Endodermal cell (in vitro differentiated cells): ENCODE measurements at regions not wholly inside any gene's neighbourhood (a gene's known extent, or its start where the extent isn't known, plus 50 kb on each side); places are given as distances from the start of the nearest gene placed in this dataset.
A peak's percentile ranks its signal among the peaks of the same experiment; 100 is the strongest.
"Not testable (repeated sequence)": the region's sequence is repeated elsewhere in the genome, so short reads cannot be mapped to it uniquely, and the experiment has no call there.

ENCODE experiments used
- DNase-seq: peaks from one replicate; pipeline ENCODE4 v3.0.0-alpha.2; 2017
- H3K27ac ChIP-seq: 2 replicates; pipeline ENCODE4 v1.5.1; 2013; ENCODE audit warnings: mild to moderate bottlenecking, low read depth, low read length, moderate library complexity
- H3K27me3 ChIP-seq: 2 replicates; pipeline ENCODE4 v1.6.1; 2013; ENCODE audit warnings: mild to moderate bottlenecking, low read length, moderate library complexity; ENCODE audit not compliant: insufficient read depth, control insufficient read depth, poor library complexity, severe bottlenecking
- H3K36me3 ChIP-seq: 2 replicates; pipeline ENCODE4 v1.7.0; 2013; ENCODE audit warnings: mild to moderate bottlenecking, low read length, moderate library complexity; ENCODE audit not compliant: control insufficient read depth, insufficient read depth
- H3K4me1 ChIP-seq: one replicate; pipeline ENCODE4 v1.7.0; 2013; ENCODE audit warnings: low read length; ENCODE audit not compliant: control insufficient read depth, insufficient read depth
- H3K4me3 ChIP-seq: 2 replicates; pipeline ENCODE4 v1.5.1; 2013; ENCODE audit warnings: mild to moderate bottlenecking, low read length, moderate library complexity
- H3K9ac ChIP-seq: 2 replicates; pipeline ENCODE4 v1.6.1; 2013; ENCODE audit warnings: mild to moderate bottlenecking, low read length, moderate library complexity; ENCODE audit not compliant: poor library complexity, severe bottlenecking; ENCODE audit errors: extremely low read depth
- H3K9me3 ChIP-seq: 2 replicates; pipeline ENCODE4 v1.6.1; 2013; ENCODE audit warnings: mild to moderate bottlenecking, low read length, moderate library complexity; ENCODE audit not compliant: control insufficient read depth
- H3K27ac Mint-ChIP-seq: 2 replicates; pipeline ENCODE4 v1.8.0; 2020; ENCODE audit warnings: mixed read lengths
- H3K27me3 Mint-ChIP-seq: 2 replicates; pipeline ENCODE4 v1.8.0; 2021; ENCODE audit warnings: mild to moderate bottlenecking, mixed read lengths; ENCODE audit not compliant: insufficient read depth
- H3K36me3 Mint-ChIP-seq: 2 replicates; pipeline ENCODE4 v1.8.0; 2020; ENCODE audit warnings: low read depth, mixed read lengths
- H3K4me1 Mint-ChIP-seq: 2 replicates; pipeline ENCODE4 v1.8.0; 2020; ENCODE audit warnings: mixed read lengths
- H3K4me3 Mint-ChIP-seq: 2 replicates; pipeline ENCODE4 v1.8.0; 2020; ENCODE audit warnings: mild to moderate bottlenecking, moderate library complexity, mixed read lengths
- H3K9me3 Mint-ChIP-seq: 2 replicates; pipeline ENCODE4 v1.8.0; 2020; ENCODE audit warnings: mild to moderate bottlenecking, mixed read lengths
- CTCF ChIP-seq: fragments of 200-600 bp; sonication (generic); conservative IDR thresholded peaks from 2 replicates; pipeline ENCODE4 v1.5.0; 2021; ENCODE audit warnings: antibody characterized with exemption, mild to moderate bottlenecking
- WGBS, 2 experiments: methylation state at CpG; one replicate each; pipeline versions ENCODE4 v1.1.5 to v1.1.7; 2013; ENCODE audit warnings: missing lambda C conversion rate in 2 of 2, mixed read lengths in 1 of 2; ENCODE audit not compliant: insufficient coverage in 1 of 2, insufficient read length in 1 of 2; 5-methylcytosine and 5-hydroxymethylcytosine counted together

DNA sequence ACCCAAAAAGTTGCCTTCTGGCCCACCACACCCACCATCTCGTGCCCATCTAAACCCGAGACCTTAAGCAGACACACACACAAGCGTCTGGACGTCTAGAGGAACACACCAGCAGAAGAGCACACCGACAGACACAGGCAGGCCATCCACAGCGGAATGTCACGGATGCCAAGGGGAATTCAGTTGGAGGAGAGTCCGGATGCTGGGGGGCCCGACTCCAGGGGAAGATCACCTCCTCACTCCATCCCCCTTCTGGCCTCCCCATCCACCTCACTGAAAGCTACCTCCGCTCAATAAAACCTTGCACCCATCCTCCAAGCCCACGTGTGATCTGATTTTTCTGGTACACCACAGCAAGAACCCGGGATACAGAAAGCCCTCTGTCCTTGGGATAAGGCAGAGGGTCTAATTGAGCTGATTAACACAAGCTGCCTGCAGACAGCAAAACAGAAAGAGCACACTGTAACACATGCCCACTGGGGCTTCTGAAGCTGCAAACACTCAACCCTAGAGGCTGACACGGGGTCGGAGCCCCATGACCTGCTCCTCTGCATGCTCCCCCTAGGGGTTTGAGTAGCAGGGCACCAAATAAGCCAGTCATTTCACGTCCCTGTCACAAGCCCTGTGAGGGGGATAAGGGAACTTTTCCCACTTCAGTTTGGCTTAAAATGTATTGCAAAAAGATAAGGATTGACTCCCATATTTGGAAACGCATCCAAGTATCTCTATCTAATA is 339.6 kb upstream of the PCDH10 start:
- TF ChIP-seq CTCF: peak; percentile 77
- H3K36me3 Mint-ChIP-seq: no peaks in the 10 kb centered on the region
- no peak overlapping the region for H3K27ac ChIP-seq
- WGBS, 2 experiments: 80 to 86% methylated on average over 5 to 15 of the region's 16 CpGs
- no peaks in the 10 kb centered on the region for H3K4me1 ChIP-seq
- peak; percentile 84 for DNase-seq
- H3K9me3 Mint-ChIP-seq: no peaks in the 10 kb centered on the region
- H3K4me3 ChIP-seq: no peak overlapping the region
- H3K9ac ChIP-seq: no peak overlapping the region
- H3K36me3 ChIP-seq: no peaks in the 10 kb centered on the region
- H3K27me3 Mint-ChIP-seq: no peaks in the 10 kb centered on the region
- no peaks in the 10 kb centered on the region for H3K27me3 ChIP-seq
- H3K27ac Mint-ChIP-seq: no peak overlapping the region
- H3K9me3 ChIP-seq: no peaks in the 10 kb centered on the region
- H3K4me3 Mint-ChIP-seq: no peak overlapping the region
- H3K4me1 Mint-ChIP-seq: no peaks in the 10 kb centered on the region

DNA sequence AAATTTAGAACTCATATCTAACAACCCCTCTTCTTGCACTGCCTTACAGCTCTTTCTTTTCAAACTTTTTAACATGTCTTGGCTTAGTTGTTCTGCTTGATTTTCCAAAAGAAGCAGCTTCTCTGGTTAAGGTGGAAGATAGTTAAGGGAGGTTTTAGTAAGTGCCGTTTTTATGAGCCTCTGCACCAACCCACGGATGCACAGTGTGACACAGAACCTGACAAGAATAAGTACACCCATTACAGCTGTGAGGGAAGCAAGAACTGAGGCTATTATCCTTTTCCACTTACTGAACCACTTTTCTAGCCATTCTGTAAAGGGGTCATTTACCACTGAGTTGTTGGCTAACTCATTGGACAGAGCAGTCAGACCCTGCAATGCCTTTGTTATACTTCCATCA is 336.0 kb upstream of the PCDH10 start:
- not testable (repeated sequence) for H3K9ac ChIP-seq, H3K27ac Mint-ChIP-seq, H3K4me1 ChIP-seq, H3K27me3 Mint-ChIP-seq, H3K36me3 ChIP-seq, H3K9me3 ChIP-seq, H3K27ac ChIP-seq, H3K4me1 Mint-ChIP-seq, H3K36me3 Mint-ChIP-seq, H3K4me3 Mint-ChIP-seq, H3K4me3 ChIP-seq, H3K9me3 Mint-ChIP-seq, DNase-seq, H3K27me3 ChIP-seq
- WGBS, 2 experiments: 90 to 100% methylated on average over 1 to 2 of the region's 2 CpGs

GRCh38 chr4:132818091-132818490 is 331.0 kb upstream of the PCDH10 start:
- Histone ChIP-seq H3K27me3 (no peaks in the 10 kb centered on the region), H3K9ac (no peak overlapping the region), H3K9me3 (no peaks in the 10 kb centered on the region), H3K4me3 (no peak overlapping the region), H3K4me1 (no peaks in the 10 kb centered on the region), H3K27ac (no peak overlapping the region), H3K36me3 (no peaks in the 10 kb centered on the region)
- DNase-seq: peak; percentile 91
- Mint-ChIP-seq H3K9me3 (peaks cover 4% of the 10 kb centered on the region), H3K27ac (peak overlapping the region; percentile 87), H3K4me1 (peaks cover 4% of the 10 kb centered on the region), H3K27me3 (no peaks in the 10 kb centered on the region), H3K4me3 (peak overlapping the region; percentile 66), H3K36me3 (no peaks in the 10 kb centered on the region)
- 77 to 87% methylated on average over 11 to 15 of the region's 15 CpGs for WGBS, 2 experiments
- peak; percentile 84 for TF ChIP-seq CTCF

DNA sequence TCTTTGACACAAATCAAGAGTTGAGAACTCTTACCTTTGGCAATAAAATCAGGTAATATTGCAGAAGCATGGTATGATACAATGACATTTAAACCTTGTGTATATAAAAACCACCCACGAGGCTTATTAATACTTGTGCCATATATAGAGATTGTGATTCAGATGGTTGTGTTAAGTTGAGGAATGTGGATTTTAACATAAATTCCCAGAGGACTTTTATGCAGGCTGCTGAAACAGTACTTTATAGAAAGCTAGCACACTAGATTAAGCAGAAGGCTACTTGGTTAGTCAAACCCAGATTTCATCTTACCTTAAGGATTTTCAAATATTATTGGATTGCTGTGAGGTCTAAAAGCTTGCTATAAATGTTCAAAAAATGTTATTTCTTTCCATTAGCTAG is 325.7 kb upstream of the PCDH10 start:
- H3K9me3 Mint-ChIP-seq: no peaks in the 10 kb centered on the region
- H3K4me1 Mint-ChIP-seq: no peaks in the 10 kb centered on the region
- H3K27me3 Mint-ChIP-seq: no peaks in the 10 kb centered on the region
- Histone ChIP-seq H3K9ac (no peak overlapping the region), H3K4me3 (no peak overlapping the region), H3K9me3 (no peaks in the 10 kb centered on the region), H3K27me3 (no peaks in the 10 kb centered on the region), H3K27ac (no peak overlapping the region), H3K36me3 (no peaks in the 10 kb centered on the region), H3K4me1 (no peaks in the 10 kb centered on the region)
- no peak overlapping the region for H3K4me3 Mint-ChIP-seq
- no peak for TF ChIP-seq CTCF
- DNase-seq: no peak
- WGBS, 2 experiments: 100% methylated on average over 1 of the region's 1 CpG; no CpG with 5 or more reads in 1 of the 2 experiments
- no peak overlapping the region for H3K27ac Mint-ChIP-seq
- H3K36me3 Mint-ChIP-seq: no peaks in the 10 kb centered on the region
